IPS DF 19.7 (cell line): ENCODE measurements at regions not wholly inside any gene's neighbourhood (a gene's known extent, or its start where the extent isn't known, plus 50 kb on each side); places are given as distances from the start of the nearest gene placed in this dataset.
"Not testable (repeated sequence)": the region's sequence is repeated elsewhere in the genome, so short reads cannot be mapped to it uniquely, and the experiment has no call there.

Source experiments
- DNase-seq: peaks from one replicate; pipeline ENCODE4 v3.0.0-alpha.2; 2013; ENCODE audit warnings: low read depth, low spot score

GRCh38 chr2:236346366-236346765, 82.2 kb upstream of the ASB18 start:
- DNase-seq = no peak

- no peak for DNase-seq
Measured at GRCh38 chr2:236348279-236348678, 84.1 kb upstream of the ASB18 start.

- DNase-seq = no peak
Measured at GRCh38 chr2:236348976-236349375, 84.8 kb upstream of the ASB18 start.

- DNase-seq = no peak
Measured at GRCh38 chr2:236350426-236350825, 86.2 kb upstream of the ASB18 start.

GRCh38 chr2:236351966-236352525, 87.8 kb upstream of the ASB18 start:
- no peak for DNase-seq

GRCh38 chr2:236352761-236353593, 88.8 kb upstream of the ASB18 start:
- no peak for DNase-seq

- DNase-seq = no peak
Measured at GRCh38 chr2:236353594-236353942, 89.4 kb upstream of the ASB18 start.

DNA sequence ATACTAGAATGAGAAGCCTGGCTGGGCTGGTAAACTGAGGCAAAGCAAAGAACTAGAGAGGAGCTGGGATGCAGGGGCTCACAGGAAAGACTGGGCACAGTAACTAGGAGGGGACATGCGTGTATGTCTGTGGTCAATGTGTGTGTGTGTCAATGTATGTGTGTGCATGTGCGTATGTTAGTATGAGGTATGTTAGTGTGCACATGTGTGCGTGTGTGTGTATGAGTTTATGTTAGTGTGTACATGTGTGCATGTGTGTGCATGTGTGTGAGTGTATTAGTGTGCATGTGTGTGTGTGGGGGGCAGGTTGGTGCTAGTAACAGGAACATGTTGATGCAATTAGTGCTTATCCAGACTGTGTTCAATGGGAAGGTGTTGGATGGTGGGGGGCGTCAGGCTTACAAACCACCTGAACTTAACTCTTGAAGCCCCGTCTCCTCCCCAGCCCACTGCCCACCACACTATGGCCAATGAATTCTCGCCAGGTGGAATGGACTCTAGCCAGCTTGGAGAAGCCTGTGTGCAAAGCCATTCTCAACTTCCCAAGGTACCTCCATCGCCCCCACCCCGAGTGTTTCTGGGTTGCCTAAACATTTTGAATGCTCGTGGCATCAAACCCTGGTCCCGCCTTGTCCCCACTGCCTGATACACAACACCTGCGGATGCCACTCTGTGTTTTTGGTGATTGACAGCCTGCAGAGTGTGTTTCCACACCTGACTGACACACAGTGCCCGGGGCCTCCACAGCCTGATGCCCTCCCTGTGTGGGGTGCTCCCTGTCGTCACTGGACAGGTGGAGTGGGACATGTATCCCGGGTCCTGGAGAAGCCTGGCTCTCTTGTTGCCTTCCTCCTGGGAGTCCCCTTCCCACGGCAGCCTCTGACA, 90.1 kb upstream of the ASB18 start:
- no peak for DNase-seq

GRCh38 chr2:236354973-236355595, 90.9 kb upstream of the ASB18 start:
- DNase-seq = no peak

DNA sequence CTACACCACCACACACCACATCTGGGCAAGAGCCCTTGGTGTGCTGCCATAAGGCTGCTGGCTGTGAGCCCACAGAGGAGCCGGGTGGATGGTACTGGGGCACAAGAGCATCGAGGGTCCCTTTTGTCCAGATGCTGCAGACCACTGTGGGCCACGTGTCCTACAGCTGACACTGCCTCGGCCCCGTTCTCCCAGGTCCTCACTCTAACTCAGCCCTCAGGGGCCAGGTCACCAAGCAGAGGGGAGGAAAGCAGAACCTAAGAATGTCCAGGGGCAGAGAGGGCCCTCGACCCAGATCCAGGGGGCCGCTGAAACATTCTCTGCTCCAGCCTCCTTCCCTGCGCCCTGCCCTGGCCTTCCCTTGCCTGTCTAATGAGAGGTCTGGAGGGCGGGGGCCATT, 91.7 kb upstream of the ASB18 start:
- DNase-seq = no peak

DNA sequence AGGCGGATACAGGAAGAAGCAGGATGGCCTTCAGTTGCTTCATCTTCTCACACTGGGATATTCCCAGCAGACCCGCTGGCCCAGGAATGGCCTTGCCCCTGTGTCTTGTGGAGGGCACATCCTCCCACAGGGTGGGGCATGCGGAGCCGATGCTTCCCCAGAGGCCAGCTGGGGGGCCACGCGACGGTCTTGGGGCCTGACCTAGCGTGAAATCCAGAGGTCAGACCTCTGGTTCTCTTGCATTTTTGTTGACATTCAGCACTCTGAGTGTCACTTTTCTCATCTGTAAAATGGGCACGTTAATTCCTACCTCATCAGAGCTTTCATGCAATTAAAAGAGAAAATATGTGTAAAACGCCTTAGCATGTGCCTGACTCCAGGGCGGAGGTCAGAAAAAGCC, 92.1 kb upstream of the ASB18 start:
- DNase-seq = not testable (repeated sequence)

DNA sequence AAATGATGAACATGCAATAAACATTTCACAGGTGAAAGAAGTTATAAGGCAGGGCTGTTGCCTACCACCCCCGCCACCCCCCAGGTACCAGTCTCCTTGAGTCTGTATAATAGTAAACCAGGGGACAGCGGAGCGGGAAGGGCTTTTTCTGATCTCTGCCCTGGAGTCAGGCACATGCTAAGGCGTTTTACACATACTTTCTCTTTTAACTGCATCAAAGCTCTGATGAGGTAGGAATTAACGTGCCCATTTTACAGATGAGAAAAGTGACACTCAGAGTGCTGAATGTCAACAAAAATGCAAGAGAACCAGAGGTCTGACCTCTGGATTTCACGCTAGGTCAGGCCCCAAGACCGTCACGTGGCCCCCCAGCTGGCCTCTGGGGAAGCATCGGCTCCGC, 94.3 kb upstream of the ASB18 start:
- not testable (repeated sequence) for DNase-seq

GRCh38 chr2:236359426-236360045, 95.3 kb upstream of the ASB18 start:
- no peak for DNase-seq

DNA sequence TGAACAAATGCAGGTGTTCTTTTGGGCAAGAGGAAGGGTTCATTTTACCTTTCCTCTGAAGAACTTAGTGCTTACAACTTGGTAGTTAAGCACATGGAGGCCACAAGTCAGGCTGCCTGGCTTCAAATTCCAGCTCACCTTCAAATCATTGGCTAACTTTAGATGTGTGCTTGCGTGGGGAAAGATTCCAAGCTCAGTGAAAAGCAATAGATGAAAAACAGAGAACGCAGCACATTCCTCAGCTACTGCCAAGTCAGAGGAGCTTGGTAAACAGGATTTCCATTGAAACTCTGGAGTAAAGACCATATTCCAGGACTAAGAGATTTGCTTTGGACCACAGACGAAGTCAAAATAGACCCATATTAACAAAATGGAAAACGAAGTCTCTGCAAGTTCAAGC, 96.3 kb upstream of the ASB18 start:
- no peak for DNase-seq

DNA sequence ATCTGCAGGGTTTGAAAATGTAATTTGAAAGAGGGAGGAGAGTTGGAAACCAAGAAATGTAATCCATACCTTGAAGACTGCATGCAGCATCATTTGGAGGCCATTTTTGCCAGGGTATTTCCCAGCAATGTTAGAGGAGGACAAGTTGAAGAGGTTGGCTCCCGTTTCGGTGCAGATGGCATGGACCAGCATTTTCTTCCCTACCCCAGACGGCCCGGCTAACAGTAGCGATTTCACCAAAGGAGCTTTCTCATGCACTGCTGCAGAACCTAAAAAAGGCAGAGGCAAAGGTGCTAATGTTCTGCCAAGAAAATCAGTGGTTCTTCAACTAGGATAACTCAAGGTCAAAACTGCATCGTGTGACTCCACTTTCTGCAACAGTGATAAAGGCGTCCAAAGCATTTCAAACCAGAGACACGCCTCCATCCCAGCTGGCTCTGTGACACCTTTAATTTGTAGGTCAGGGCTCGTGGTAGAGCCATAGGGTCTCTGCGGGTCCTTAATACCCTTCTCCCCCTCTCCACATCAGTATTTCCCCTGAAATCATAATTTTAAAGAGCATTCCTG, 99.6 kb upstream of the ASB18 start:
- DNase-seq = no peak

DNA sequence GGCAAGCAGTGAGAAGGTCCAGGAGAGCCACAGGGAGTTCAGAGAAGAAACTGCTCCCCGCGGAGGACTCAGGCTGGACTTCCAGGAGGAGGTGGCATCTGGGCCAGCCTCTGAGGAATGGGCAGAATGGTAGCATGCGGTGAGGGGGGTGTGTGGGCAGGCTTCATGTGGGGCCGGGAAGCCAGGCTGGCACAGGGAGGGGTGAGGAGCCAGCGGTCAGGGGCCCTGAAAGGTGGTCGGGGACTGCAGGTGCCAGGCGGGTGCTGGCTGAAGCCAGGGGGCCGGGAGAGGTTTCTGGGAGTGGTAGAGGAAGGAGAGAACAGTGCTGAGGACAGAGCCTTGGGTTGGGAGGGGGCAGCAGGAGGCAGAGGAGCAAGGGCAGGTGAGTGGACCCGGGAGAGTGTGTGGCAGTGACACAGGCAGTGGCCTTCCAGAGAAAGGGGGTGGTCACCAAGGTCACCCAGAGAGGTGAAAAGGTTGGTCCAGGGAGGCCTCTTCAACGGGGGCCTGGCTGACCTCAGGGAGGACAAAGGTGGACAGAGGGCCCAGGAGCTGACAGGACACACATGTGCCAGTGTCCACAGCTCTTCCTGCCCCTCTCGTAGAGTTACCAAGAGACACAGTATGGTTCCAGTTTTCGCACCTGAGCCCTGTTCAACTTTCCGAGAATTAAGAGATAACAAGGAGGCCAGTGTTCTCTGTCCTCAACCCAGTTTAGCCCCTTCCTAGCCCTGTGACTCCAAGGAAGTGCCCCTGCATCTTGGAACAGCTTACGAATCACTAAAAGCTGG, 101.2 kb upstream of the ASB18 start:
- DNase-seq = no peak

DNA sequence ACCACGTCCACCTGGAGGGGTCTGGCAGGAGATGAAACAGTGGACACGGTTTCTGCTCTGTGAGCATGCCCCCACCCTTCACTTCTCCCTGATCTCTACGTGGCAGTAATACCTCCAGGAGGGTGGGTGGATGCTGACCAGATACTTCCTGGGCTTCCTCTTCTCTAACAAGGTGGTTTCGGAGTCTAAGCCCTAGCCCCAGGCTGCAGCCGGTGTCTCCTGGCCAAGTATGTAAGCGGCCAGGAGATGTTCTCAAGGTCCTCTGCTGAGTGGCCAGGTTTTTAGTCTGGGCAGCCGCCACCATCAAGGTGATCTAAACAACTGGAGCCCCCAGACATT, 101.8 kb upstream of the ASB18 start:
- no peak for DNase-seq

DNA sequence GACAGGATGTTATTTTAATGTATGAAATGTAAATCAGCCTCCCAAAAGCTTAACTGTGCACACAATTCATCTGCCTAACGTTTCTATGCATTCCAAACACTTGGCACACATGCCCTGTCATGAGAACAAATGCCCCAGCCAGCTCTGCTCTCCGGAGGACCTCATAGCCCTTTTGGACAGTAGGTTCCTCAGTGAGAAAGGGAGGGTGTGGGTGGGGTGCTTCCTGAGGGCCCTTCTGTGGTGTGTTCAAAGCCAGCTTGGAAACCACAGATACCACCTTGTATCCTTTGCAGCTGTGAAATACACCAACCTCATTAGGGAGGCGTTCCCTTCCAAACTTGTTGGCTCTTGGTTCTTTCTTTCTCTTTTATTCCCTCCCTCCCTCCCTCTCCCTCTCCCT, 102.2 kb upstream of the ASB18 start:
- no peak for DNase-seq

DNA sequence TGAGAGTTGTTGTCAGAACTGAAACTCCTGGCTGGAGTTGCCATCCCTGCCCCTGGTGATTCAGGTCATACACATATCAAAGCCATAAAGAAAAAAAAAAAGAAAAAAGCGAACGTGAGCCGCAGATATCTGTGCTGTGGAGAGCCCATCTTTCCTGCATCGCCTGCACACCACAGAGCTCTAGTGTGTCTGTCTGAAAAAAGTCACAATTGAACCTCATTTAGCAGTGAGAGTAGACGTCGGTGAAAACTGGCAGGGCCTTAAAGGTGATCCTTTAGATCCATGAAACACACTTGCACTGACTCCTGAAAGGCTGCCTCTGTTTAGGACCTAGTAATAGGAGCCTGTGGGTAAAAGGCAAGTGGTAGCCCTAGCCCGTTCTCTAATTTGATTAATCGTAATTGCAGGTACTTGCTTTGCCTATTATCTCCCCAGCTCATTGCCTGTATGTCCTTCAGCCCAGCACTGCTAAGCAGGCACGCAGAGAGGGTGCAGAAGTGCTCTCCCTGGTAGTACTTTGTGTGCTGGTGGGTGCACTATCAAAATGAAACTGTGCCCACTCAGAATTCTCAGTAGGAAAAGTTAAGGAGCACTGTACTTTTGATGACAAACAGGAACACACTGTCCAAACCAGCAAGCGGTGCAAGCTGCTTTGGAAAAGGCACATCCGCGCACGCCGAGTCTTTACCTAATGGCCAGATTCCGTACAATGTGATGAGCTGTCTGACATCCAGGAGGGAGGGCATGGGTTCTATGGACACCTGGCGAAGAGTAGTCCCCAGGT, 103.5 kb upstream of the ASB18 start:
- no peak for DNase-seq

DNA sequence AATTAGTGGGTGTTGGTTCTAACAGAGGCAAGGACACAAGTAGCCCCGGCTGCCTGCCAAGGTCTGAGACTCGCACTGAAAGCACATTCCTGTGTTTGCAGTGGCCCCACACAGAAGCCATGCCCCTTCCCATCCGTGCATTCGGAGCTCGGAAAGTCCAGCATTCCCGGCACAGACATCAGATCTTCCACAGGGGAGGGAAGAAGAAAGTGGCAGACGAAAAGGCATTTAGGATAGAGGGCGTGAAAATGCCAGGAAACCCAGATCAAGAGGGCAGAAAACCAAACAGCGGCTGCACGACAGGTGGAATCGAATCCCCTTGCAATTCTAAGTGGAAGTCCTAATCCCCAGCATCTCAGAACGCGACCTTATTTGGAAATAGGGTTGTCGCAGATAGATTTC, 105.5 kb upstream of the ASB18 start:
- DNase-seq = no peak
